ENCODE measurements at regions not wholly inside any gene's neighbourhood (a gene's known extent, or its start where the extent isn't known, plus 50 kb on each side); places are given as distances from the start of the nearest gene placed in this dataset.

DNA sequence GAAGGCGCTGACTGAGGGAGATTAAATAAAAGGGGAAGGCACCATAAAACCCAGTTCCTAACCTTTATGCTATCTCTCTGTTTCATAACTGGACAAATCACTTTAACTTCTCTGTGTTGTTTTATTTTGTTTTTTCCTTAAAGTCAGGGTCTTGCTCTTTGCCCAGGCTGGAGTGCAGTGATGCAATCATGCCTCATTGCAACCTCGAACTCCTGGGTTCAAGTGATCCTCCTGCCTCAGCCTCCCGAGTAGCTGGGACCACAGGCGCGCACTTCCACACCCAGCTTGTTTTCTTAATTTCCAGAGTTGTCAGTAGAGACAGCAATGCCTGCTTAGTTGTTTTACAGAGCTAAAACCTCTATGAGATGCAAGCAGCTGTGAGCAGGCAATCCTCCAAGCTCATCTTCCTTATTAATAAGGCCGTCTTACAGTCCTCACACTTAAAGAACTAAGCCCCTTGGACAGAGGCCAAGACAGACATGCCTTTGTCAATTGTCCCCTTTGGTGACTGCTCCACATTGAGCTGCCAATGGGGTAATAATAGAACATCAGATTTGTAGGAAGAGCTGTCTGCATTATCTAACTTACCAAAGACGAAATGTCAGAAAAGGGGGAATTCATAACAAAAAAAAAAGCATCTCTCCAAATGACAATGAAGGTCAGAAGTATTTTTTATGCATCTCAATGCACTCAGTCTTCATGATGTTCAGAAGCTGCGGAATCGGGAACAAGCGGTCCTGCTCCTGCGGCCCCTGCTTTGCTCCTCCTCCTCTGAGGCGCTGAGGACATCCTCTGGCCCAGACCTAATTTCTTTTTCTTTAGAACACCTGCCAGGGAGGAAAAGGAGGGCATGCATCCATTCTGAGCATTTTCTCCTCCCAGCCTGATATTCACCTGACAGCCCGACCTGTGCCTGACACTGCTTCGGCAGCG, 62.7 kb upstream of the RNF32 start:
- H3K4me2 ChIP-seq (ENCODE audit: low read depth, low read length) = no peak overlapping the region
- no peak overlapping the region for H3K4me3 ChIP-seq (replicated peaks in 1 of 3; ENCODE audit: insufficient read depth in 1 of 3, low read depth in 2 of 3, low read length in 3 of 3)
- 93% methylated on average over 13 of the region's 15 CpGs for WGBS (ENCODE audit: low lambda C conversion rate)
- BruUV-seq (replicated peaks) = no TSS peak
- ChIA-PET POLR2A (interaction anchor here (1.3 kb wide), 1 partner anchor 37 kb away, joined by 6 read pairs; no protein-coding TSS in a partner anchor), CTCF (ENCODE audit: low intra/inter-chr PET ratio, low total read pairs) (no interaction called here)
- DNase-seq (ENCODE audit: low spot score) (no peak), ATAC-seq (no peak), FAIRE-seq (no peak)
- in situ Hi-C loops (cut with HindIII; ENCODE audit: extremely low pct_ligation_motif_present, low pct_unique_long_range_greater_than_20kb) = no loop called here
- no peak overlapping the region for H3K9ac ChIP-seq (ENCODE audit: insufficient read depth, low read depth, low read length)
- H2AFZ ChIP-seq (ENCODE audit: low read length) = no peak overlapping the region
- no peaks in the 10 kb centered on the region for H3K79me2 ChIP-seq (ENCODE audit: insufficient read depth, low read length)
- intact Hi-C loops (cut with micrococcal nuclease; ENCODE audit: unreplicated experiment) = no loop called here
- H3K27me3 ChIP-seq (ENCODE audit: control insufficient read depth in 1 of 2, insufficient read depth in 2 of 2, low read length in 2 of 2) = no peaks in the 10 kb centered on the region
- H3K36me3 ChIP-seq (replicated peaks in 1 of 2; ENCODE audit: control insufficient read depth in 1 of 2, insufficient read depth in 2 of 2, low read length in 2 of 2) = no peaks in the 10 kb centered on the region
- H3K4me1 ChIP-seq (ENCODE audit: insufficient read depth, low read length) = peaks cover 22% of the 10 kb centered on the region; the same call in 1 of the 2 replicates
- 0 out of 2 replicates have a peak, but pooled peaks cover 5% of the 10 kb centered on the region for H3K9me3 ChIP-seq (ENCODE audit: low read length)
- H3K27ac ChIP-seq (ENCODE audit: extremely low read length, insufficient read depth, low read length) = no peak overlapping the region
- TF ChIP-seq SYNCRIP (IDR thresholded peaks at IDR 0.05; ENCODE audit: insufficient read depth, low read depth, low read length) (no peak), ZNF121 (CRISPR knock-in tag; IDR thresholded peaks at IDR 0.05) (peak; percentile 82), FOXM1 (CRISPR knock-in tag; IDR thresholded peaks at IDR 0.05) (no peak), CEBPB (IDR thresholded peaks at IDR 0.05; ENCODE audit: borderline replicate concordance, low read depth, low read length) (peak; percentile 8; the same call in 1 of the 2 replicates), ZMYM3 (CRISPR knock-in tag; IDR thresholded peaks at IDR 0.05) (peak; percentile 53), PHF8 (CRISPR knock-in tag; IDR thresholded peaks at IDR 0.05) (no peak), TAF1 (CRISPR knock-in tag; IDR thresholded peaks at IDR 0.05) (no peak), ZNF326 (CRISPR knock-in tag; IDR thresholded peaks at IDR 0.05; ENCODE audit: borderline replicate concordance) (no peak)
- TF ChIP-seq, protein P1, sequence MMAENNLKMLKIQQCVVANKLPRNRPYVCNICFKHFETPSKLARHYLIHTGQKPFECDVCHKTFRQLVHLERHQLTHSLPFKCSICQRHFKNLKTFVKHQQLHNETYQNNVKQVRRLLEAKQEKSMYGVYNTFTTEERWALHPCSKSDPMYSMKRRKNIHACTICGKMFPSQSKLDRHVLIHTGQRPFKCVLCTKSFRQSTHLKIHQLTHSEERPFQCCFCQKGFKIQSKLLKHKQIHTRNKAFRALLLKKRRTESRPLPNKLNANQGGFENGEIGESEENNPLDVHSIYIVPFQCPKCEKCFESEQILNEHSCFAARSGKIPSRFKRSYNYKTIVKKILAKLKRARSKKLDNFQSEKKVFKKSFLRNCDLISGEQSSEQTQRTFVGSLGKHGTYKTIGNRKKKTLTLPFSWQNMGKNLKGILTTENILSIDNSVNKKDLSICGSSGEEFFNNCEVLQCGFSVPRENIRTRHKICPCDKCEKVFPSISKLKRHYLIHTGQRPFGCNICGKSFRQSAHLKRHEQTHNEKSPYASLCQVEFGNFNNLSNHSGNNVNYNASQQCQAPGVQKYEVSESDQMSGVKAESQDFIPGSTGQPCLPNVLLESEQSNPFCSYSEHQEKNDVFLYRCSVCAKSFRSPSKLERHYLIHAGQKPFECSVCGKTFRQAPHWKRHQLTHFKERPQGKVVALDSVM (CRISPR knock-in tag; IDR thresholded peaks at IDR 0.05) = peak; percentile 84
- H4K20me1 ChIP-seq (ENCODE audit: insufficient read depth, low read length) = no peaks in the 10 kb centered on the region

Measured in HepG2 (cell line).